ENCODE measurements at regions not wholly inside any gene's neighbourhood (a gene's known extent, or its start where the extent isn't known, plus 50 kb on each side); places are given as distances from the start of the nearest gene placed in this dataset.

- DNase-seq (ENCODE audit: low read depth in 2 of 2): no peak
Measured at GRCh38 chr14:85250414-85251189, 279.3 kb upstream of the FLRT2 start.

- DNase-seq (ENCODE audit: low read depth in 2 of 2): no peak
Measured at GRCh38 chr14:85252011-85252410, 277.9 kb upstream of the FLRT2 start.

GRCh38 chr14:85254711-85255110, 275.2 kb upstream of the FLRT2 start:
- DNase-seq (ENCODE audit: low read depth in 2 of 2): no peak

- DNase-seq (ENCODE audit: low read depth in 2 of 2): no peak
Measured at GRCh38 chr14:85257287-85257686, 272.7 kb upstream of the FLRT2 start.

- DNase-seq (ENCODE audit: low read depth in 2 of 2): no peak
Measured at GRCh38 chr14:85263916-85264675, 265.8 kb upstream of the FLRT2 start.

DNA sequence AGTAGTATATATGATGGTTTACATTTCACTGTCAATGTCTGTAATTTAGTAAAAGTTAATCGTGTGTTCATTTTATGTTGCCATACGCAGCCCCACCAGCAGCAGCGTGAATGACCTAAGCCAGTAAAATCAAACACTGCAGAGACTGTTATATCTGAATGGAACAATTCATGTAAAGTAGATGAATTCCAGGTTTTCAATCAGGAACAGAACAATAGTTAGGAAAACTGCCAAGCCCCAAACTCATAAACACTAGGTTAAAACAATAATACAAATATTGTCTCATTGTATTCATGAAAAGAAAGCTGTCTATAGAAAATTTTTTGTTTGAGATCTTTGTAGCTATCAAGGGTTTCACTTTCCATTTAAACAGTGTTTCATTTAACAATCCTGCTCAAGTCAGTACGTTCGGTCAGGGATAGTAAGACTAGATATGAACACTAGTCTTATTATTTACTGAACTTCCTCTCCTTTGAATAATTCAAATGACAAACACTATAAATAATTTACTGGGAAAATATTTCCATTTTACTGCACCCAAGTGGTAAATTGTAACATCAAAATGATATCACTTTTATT, 256.8 kb upstream of the FLRT2 start:
- no peak for DNase-seq (ENCODE audit: low read depth in 2 of 2)

DNA sequence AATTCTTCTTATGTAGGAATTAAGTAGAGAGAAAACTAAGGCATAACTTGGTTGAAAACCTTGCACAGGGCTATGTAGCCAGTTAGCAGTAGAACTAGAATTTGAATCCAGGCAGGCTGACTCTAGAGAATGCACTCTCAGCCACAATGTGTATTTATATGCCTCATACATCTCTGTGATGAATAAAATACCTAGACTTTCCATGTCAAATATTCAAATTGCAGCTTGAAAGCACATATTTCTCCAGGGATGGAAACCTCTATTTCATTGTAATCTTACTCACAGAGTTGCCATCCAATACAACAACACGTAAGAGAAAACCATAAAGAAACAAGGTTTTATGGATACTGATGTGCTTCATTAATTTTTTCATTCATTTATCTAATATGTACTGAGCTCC, 256.0 kb upstream of the FLRT2 start:
- DNase-seq (ENCODE audit: low read depth in 2 of 2): no peak

- no peak for DNase-seq (ENCODE audit: low read depth in 2 of 2)
Measured at GRCh38 chr14:85276161-85276978, 253.6 kb upstream of the FLRT2 start.

- no peak for DNase-seq (ENCODE audit: low read depth in 2 of 2)
Measured at GRCh38 chr14:85276979-85277228, 253.0 kb upstream of the FLRT2 start.

GRCh38 chr14:85279407-85279806, 250.5 kb upstream of the FLRT2 start:
- DNase-seq (ENCODE audit: low read depth in 2 of 2): no peak

DNA sequence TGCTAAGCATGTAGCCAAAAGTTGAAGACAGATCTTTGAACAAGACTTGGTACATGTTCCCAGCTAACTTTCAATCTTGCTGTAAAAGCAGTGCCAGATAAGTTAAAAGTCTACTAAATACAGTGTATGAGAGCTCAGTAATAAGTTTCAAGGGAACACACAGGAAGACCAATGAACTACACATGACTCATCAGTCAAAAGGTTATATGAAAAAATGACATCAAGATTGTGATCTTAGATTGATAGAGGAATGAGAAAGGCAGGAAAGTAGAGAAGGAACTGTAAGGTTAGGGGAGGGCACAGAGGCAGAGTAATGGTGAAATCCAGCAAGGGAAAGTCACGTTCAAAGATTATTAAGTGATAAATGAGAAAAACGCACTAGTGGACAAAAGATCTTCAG, 249.9 kb upstream of the FLRT2 start:
- DNase-seq (ENCODE audit: low read depth in 2 of 2): no peak

GRCh38 chr14:85281921-85282320, 248.0 kb upstream of the FLRT2 start:
- DNase-seq (ENCODE audit: low read depth in 2 of 2): no peak

DNA sequence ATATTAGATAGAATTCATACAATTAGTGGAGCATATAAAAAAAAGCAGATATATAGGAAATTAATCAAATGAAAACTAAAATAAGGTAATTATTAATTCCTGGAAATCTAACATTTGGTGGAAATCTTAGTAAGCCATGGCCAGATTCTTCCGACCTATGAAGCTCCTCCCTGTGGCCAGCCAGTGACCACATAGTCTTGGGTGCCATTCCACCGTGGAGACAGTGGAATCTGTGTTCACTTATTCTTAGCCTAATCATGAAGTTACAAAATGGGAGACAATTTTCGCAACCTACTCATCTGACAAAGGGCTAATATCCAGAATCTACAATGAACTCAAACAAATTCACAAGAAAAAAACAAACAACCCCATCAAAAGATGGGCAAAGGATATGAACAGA, 241.9 kb upstream of the FLRT2 start:
- DNase-seq (ENCODE audit: low read depth in 2 of 2): no peak

DNA sequence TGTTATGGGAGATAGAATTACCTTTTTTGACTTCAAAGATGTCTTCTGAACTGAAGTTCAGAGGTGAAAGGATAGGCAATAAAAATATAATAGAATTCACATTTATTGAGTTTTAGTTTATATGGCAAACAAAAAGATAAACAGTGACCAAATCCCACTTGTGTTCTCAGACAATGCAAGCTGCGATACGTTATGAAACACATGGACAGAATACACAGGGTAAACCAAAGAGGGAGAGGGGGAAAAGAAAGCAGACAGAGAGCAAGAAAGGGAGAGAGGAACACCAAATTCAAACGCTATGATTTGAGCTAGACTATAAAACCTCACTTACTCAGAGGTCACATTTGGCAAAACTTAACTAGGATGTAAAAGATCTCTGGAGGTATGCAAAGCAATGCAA, 238.2 kb upstream of the FLRT2 start:
- DNase-seq (ENCODE audit: low read depth in 2 of 2): no peak

- DNase-seq (ENCODE audit: low read depth in 2 of 2): no peak
Measured at GRCh38 chr14:85293612-85294234, 236.2 kb upstream of the FLRT2 start.

DNA sequence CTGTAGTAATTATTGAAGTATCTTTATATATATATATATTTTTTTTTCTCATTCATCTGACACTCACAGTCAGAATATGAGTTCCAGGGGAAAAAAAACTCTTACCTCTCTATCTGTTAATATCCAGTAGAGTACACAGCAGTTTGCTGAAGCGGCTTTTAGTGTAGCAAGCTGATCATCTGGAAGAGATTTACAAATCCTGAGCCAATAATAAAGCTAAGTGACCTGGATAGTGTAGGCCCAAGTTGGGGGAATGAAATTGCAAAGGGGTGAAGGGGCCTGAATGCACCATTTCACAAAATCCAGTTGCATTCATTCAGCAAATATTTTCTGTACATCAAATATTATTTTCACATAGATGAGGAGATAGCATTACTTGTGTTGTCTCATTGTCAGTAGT, 234.6 kb upstream of the FLRT2 start:
- no peak for DNase-seq (ENCODE audit: low read depth in 2 of 2)

DNA sequence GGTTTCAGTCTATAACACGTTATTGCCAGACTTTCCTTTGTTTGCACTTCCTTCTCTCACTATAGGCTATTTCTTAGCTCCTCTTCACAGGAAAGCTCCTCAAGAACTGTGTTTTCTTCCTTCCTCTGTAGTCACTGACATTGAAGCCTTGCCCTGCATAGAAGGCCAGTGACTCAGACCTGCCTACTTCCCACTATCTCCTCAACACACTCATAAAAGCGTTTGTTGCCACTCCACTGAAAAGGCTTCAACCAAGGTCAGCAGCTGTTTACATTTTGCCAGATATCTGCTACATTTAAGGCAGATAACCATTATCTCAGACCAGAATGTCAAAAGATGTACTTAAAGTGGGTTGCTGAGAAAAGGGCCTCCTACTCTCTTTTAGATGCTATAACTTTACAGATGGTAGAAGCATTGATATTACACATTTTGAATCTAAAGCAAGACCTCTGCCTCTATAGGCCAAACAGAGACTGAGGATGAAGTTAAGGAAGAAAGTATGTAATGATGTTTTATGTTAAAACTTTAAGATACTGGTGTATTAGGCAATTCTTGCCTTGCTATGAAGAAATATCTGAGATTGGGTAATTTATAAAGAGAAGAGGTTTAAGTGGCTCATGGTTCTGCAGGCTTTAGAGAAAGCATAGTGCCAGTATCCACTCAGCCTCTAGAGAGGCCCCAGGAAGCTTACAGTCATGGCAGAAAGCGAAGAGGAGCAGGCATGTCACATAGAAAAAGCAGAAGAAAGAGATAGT, 233.3 kb upstream of the FLRT2 start:
- DNase-seq (ENCODE audit: low read depth in 2 of 2): no peak

DNA sequence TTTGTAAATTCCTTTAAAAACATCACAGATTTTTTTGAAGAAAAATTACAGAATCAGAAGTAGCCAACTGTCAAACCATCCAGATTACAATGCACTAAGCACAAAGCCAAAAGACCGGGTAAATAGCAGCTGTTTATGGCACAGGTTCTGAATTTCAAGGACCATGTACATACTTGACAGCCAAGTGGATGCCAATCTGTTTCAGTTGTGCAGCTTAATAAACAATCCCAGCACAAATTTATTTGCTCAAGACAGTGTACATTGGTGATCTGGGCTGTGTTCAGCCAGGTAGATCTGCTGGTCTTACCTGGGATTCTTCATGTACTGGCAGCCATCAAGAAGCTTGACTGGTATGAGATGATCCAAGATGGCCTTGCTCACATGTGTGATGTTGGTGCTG, 229.8 kb upstream of the FLRT2 start:
- no peak for DNase-seq (ENCODE audit: low read depth in 2 of 2)

DNA sequence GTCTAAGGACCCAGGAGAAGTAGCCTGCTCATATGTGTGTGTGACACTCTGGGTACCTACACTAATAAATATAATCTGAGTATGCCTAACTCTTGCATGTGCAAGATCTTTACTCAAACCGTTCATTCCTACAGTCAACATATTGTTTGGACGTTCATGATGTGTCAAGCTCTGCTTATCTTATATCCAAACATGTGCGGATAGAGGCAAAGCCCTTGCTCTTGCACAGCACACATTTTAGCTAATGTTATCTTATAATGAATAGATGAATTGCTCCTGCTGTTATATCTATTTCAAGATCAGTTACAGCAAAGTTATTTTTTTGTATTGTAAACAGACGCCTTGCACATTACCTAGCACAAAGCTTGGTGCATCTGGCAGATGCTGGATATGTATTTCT, 228.4 kb upstream of the FLRT2 start:
- DNase-seq (ENCODE audit: low read depth in 2 of 2): no peak

DNA sequence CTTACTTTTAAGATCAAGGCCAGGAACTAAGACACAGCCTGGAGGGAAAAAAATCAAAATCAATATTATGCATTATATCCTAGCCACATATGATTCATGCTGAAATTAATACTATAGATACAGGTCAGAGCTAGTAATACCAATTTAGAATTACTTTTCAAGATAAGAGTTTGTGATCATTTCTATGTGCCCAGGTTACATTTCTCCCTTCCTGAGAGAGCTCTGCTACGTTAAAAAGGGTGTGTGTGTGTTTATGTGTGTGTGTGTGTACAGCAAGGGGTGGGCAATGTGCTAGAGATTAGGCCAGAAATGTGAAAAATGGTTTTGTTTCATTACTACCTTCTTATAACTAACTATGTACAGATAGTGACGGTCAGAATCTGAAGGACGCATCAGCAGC, 223.9 kb upstream of the FLRT2 start:
- no peak for DNase-seq (ENCODE audit: low read depth in 2 of 2)

Measured in stimulated activated CD4-positive, alpha-beta T cell treated with anti-CD3 and anti-CD28 coated beads, Interleukin-12 subunit alpha, Interleukin-12 subunit beta, amount 100 ng/mL, for 24 hours (primary cell).